CD14-positive monocyte (primary cell): ENCODE measurements at regions not wholly inside any gene's neighbourhood (a gene's known extent, or its start where the extent isn't known, plus 50 kb on each side); places are given as distances from the start of the nearest gene placed in this dataset.

Experiments used
- DNase-seq, 3 donors: peaks; one replicate each; pipeline ENCODE4 v3.0.0-alpha.2; 2011 to 2022
- H2AFZ ChIP-seq: 2 replicates; pipeline ENCODE4 v1.6.0; 2012; ENCODE audit warnings: mild to moderate bottlenecking, low read depth, low read length, inconsistent platforms; ENCODE audit not compliant: insufficient read depth, poor library complexity, severe bottlenecking
- H3K27ac ChIP-seq, 2 donors: 1 replicate in 1 of 2; 2 replicates in 1 of 2; pipeline ENCODE4 v1.5.1; 2012 to 2013; ENCODE audit warnings: low read length in 2 of 2, control low read depth in 1 of 2, inconsistent platforms in 1 of 2, low read depth in 1 of 2, mild to moderate bottlenecking in 1 of 2
- H3K27me3 ChIP-seq, 2 donors: one replicate each; pipeline versions ENCODE4 v1.6.0 to v1.6.1; 2011 to 2013; ENCODE audit warnings: low read length in 2 of 2; ENCODE audit not compliant: control insufficient read depth in 2 of 2, insufficient read depth in 2 of 2
- H3K36me3 ChIP-seq, 2 donors: replicated peaks in 1 of 2; 1 replicate in 1 of 2; 2 replicates in 1 of 2; pipeline versions ENCODE4 v1.5.1 to v1.6.1; 2012 to 2013; ENCODE audit warnings: low read length in 2 of 2, control low read depth in 1 of 2, inconsistent platforms in 1 of 2, mild to moderate bottlenecking in 1 of 2; ENCODE audit not compliant: insufficient read depth in 2 of 2, control insufficient read depth in 1 of 2
- H3K4me1 ChIP-seq, 2 donors: 1 replicate in 1 of 2; 2 replicates in 1 of 2; pipeline versions ENCODE4 v1.5.1 to v1.6.1; 2012 to 2013; ENCODE audit warnings: low read length in 2 of 2, control low read depth in 1 of 2, inconsistent platforms in 1 of 2, mild to moderate bottlenecking in 1 of 2, moderate library complexity in 1 of 2; ENCODE audit not compliant: insufficient read depth in 2 of 2, control insufficient read depth in 1 of 2
- H3K4me2 ChIP-seq: replicated peaks from 2 replicates; pipeline ENCODE3; 2012; ENCODE audit warnings: low read length, moderate library complexity, mild to moderate bottlenecking; ENCODE audit not compliant: poor library complexity, severe bottlenecking; ENCODE audit errors: extremely low read depth
- H3K4me3 ChIP-seq, 3 experiments: fragments of 200-600 bp in 1 of 3; sonication (generic) in 1 of 3; replicated peaks in 1 of 3; 1 replicate in 2 of 3; 2 replicates in 1 of 3; pipeline ENCODE4 v1.5.1; 2011 to 2013; ENCODE audit warnings: low read length in 3 of 3, mild to moderate bottlenecking in 3 of 3, control low read depth in 2 of 3, low read depth in 2 of 3, inconsistent platforms in 1 of 3, moderate library complexity in 1 of 3
- H3K79me2 ChIP-seq: 2 replicates; pipeline ENCODE4 v1.6.0; 2012; ENCODE audit warnings: mild to moderate bottlenecking, control low read depth, inconsistent platforms, low read length, moderate library complexity; ENCODE audit not compliant: insufficient read depth
- H3K9ac ChIP-seq: 2 replicates; pipeline ENCODE4 v1.6.0; 2017; ENCODE audit warnings: low read length, mild to moderate bottlenecking; ENCODE audit not compliant: insufficient read depth, poor library complexity, severe bottlenecking
- H3K9me3 ChIP-seq, 2 donors: replicated peaks in 1 of 2; 1 replicate in 1 of 2; 2 replicates in 1 of 2; pipeline versions ENCODE4 v1.5.1 to v1.6.1; 2012 to 2013; ENCODE audit warnings: low read length in 2 of 2, control low read depth in 1 of 2; ENCODE audit not compliant: control insufficient read depth in 1 of 2, insufficient read depth in 1 of 2
- H4K20me1 ChIP-seq: 2 replicates; pipeline ENCODE4 v1.6.0; 2012; ENCODE audit warnings: mild to moderate bottlenecking, low read length, control low read depth, moderate library complexity; ENCODE audit not compliant: insufficient read depth
- H3K27ac Mint-ChIP-seq, 7 donors: one replicate each; pipeline ENCODE4 v1.8.0; 2020; ENCODE audit warnings: mild to moderate bottlenecking in 7 of 7, mixed read lengths in 7 of 7, moderate library complexity in 6 of 7, inconsistent platforms in 2 of 7
- H3K27me3 Mint-ChIP-seq, 3 donors: one replicate each; pipeline ENCODE4 v1.8.0; 2021 to 2022; ENCODE audit warnings: low read depth in 3 of 3, mild to moderate bottlenecking in 3 of 3, mixed read lengths in 3 of 3, moderate library complexity in 3 of 3, inconsistent platforms in 1 of 3
- H3K36me3 Mint-ChIP-seq, 2 donors: one replicate each; pipeline ENCODE4 v1.8.0; 2020; ENCODE audit warnings: mixed read lengths in 2 of 2, inconsistent platforms in 1 of 2, mild to moderate bottlenecking in 1 of 2
- H3K4me1 Mint-ChIP-seq: one replicate; pipeline ENCODE4 v1.8.0; 2020; ENCODE audit warnings: mild to moderate bottlenecking, mixed read lengths
- H3K4me3 Mint-ChIP-seq, 2 donors: one replicate each; pipeline ENCODE4 v1.8.0; 2020; ENCODE audit warnings: mild to moderate bottlenecking in 2 of 2, mixed read lengths in 2 of 2, moderate library complexity in 1 of 2
- H3K9me3 Mint-ChIP-seq, 7 donors: one replicate each; pipeline ENCODE4 v1.8.0; 2020 to 2022; ENCODE audit warnings: mixed read lengths in 7 of 7, mild to moderate bottlenecking in 6 of 7, moderate library complexity in 6 of 7, inconsistent platforms in 2 of 7
- WGBS: methylation state at CpG from one replicate; pipeline ENCODE4 v1.1.5; 2013; ENCODE audit warnings: missing lambda C conversion rate; ENCODE audit not compliant: insufficient coverage; 5-methylcytosine and 5-hydroxymethylcytosine counted together
- intact Hi-C, 2 donors: fragments of 100-400 bp; cut with micrococcal nuclease; formaldehyde crosslinking; loops; one replicate each; pipeline versions ENCODE4 v1.15.0 to v1.15.1; 2023
- TF ChIP-seq, protein P1 (sequence below): fragments of 200-600 bp; IDR thresholded peaks from one replicate; pipeline ENCODE4 v1.8.0; 2022; ENCODE audit warnings: antibody characterized with exemption, mild to moderate bottlenecking

DNA sequence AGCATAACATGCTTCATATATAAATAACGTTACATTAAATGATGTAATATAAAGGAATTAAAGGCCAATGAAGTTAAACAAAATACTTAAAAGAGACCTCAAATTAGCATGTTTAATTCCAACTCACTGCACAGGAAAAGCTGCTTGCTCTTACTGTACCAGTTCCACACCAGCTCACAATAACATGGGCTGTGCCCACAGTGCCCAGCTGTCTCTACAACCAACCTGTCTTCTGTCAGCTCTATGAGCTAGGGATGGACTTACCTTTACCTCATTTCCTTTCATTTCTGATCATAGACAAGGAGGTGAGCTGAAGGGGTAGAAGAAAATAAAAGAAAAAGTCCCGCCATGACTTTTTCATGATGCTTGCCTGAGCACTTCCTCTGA is 64.8 kb downstream of the NKX2-1 start:
- no peak for DNase-seq
- Mint-ChIP-seq H3K9me3 (no peaks in the 10 kb centered on the region), H3K4me3 (no peak overlapping the region), H3K27ac (no peak overlapping the region), H3K36me3 (no peaks in the 10 kb centered on the region), H3K27me3 (peaks cover 2 to 12% (median 6%) of the 10 kb centered on the region in 3 donors), H3K4me1 (no peaks in the 10 kb centered on the region)
- Histone ChIP-seq H2AFZ (no peak overlapping the region), H3K9me3 (no peaks in the 10 kb centered on the region), H4K20me1 (no peaks in the 10 kb centered on the region), H3K27me3 (no peaks in the 10 kb centered on the region), H3K4me3 (no peak overlapping the region), H3K4me2 (no peak overlapping the region), H3K27ac (no peak overlapping the region), H3K79me2 (no peaks in the 10 kb centered on the region), H3K4me1 (no peaks in the 10 kb centered on the region), H3K36me3 (no peaks in the 10 kb centered on the region), H3K9ac (no peak overlapping the region)
- 100% methylated on average over 1 of the region's 2 CpGs for WGBS
- intact Hi-C loops: no loop called here
- TF ChIP-seq, protein P1, sequence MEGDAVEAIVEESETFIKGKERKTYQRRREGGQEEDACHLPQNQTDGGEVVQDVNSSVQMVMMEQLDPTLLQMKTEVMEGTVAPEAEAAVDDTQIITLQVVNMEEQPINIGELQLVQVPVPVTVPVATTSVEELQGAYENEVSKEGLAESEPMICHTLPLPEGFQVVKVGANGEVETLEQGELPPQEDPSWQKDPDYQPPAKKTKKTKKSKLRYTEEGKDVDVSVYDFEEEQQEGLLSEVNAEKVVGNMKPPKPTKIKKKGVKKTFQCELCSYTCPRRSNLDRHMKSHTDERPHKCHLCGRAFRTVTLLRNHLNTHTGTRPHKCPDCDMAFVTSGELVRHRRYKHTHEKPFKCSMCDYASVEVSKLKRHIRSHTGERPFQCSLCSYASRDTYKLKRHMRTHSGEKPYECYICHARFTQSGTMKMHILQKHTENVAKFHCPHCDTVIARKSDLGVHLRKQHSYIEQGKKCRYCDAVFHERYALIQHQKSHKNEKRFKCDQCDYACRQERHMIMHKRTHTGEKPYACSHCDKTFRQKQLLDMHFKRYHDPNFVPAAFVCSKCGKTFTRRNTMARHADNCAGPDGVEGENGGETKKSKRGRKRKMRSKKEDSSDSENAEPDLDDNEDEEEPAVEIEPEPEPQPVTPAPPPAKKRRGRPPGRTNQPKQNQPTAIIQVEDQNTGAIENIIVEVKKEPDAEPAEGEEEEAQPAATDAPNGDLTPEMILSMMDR: no peak

DNA sequence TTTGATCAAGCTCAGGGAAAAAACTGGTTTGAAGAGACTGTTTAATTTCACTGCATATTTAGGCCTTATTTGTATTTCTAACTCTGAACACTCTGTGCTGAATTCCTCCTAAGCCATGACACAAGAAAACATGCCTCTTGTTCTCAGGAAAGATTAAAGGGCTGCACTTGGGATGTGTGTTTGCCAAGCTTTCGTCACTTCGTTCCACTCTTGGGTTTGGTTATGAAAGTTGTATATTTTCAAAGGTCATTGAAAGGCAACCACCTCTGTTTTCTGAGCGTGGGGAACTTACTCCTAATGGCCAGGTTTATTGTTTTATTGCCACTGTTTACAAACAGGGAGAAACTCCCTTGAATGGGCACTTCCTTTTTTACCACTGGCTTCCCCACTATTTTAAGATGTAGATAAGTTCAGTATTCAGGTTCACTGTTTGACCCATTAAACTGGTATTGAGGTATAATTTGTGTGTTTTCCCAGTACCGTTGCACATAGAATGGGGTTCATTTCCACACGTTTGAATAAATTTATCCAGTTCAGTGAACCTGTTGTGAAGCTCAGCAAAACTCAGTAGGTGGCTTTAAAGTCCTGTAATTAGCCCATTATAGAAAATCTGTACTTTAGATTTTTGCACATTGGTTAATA is 65.3 kb downstream of the NKX2-1 start:
- 30% methylated on average over 2 of the region's 5 CpGs for WGBS
- peaks cover 0 to 2% (median 0%) of the 10 kb centered on the region in 7 donors for H3K9me3 Mint-ChIP-seq
- Histone ChIP-seq H2AFZ (no peak overlapping the region), H3K4me2 (no peak overlapping the region), H3K4me1 (no peaks in the 10 kb centered on the region), H3K9ac (no peak overlapping the region), H3K4me3 (no peak overlapping the region), H3K36me3 (no peaks in the 10 kb centered on the region), H3K27me3 (no peaks in the 10 kb centered on the region), H3K9me3 (no peaks in the 10 kb centered on the region), H3K79me2 (no peaks in the 10 kb centered on the region), H4K20me1 (no peaks in the 10 kb centered on the region), H3K27ac (no peak overlapping the region)
- H3K4me1 Mint-ChIP-seq: no peaks in the 10 kb centered on the region
- intact Hi-C loops: no loop called here
- no peak overlapping the region for H3K4me3 Mint-ChIP-seq
- H3K36me3 Mint-ChIP-seq: no peaks in the 10 kb centered on the region
- no peak for DNase-seq
- peaks cover 2 to 12% (median 6%) of the 10 kb centered on the region in 3 donors for H3K27me3 Mint-ChIP-seq
- no peak overlapping the region for H3K27ac Mint-ChIP-seq
- TF ChIP-seq, protein P1: no peak
